GM19455 (cell line): ENCODE measurements at regions not wholly inside any gene's neighbourhood (a gene's known extent, or its start where the extent isn't known, plus 50 kb on each side); places are given as distances from the start of the nearest gene placed in this dataset.
"Not testable (repeated sequence)": the region's sequence is repeated elsewhere in the genome, so short reads cannot be mapped to it uniquely, and the experiment has no call there.

Source experiments
- ATAC-seq: cut with Tn5 transposase; IDR thresholded peaks from one replicate; pipeline ENCODE4 v1.9.1; 2021; ENCODE audit not compliant: unreplicated experiment

- ATAC-seq: no peak
These were observed 101.5 kb upstream of the SLC24A3 start for GRCh38 chr20:19110881-19111460.

DNA sequence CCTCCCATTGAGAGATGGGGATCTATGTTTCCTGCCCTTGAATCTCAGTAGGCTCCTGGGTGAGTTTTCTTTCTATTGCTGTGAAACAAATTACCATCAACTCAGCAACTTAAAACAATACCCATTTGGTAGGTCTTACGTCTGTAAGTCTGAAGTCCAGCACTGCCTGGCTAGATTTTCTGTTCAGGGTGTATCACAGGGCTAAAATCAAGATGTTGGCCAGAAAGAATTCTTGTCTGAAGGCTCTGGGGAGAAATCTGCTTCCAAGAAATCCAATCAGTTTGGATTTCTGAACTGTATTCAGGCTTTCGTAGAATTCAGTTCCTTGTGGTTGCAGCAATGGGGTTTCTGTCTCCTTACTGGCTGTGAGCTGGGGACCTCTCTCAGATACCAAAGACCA lies 99.6 kb upstream of the SLC24A3 start:
- no peak for ATAC-seq

DNA sequence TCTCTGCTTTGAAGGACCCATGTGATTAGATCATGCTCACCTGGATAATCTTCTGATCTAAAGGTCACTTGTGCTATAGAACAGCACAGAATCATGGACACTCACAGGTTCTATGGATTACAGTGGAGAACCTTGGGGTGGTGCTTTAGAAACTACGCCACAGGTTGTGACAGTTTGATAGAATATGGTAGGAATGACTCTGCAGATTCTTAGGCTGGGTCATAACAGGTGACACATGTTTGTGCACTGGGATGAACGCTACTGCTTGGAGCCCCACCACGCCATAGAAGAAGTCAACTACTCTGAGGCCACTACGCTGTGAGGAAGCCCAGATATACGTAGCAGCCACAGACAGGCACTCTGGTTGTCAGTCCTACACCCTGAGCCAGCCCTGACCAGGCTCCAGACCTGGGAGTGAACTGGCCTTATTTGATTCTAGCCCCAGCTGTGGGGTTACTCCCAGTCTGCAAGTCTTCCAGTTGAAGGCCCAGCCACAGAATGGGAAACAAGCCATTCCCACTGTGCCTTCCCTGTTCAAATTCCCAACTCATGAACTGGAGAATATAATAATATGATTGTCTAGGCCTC lies 99.0 kb upstream of the SLC24A3 start:
- no peak for ATAC-seq

- no peak for ATAC-seq
These were observed 98.0 kb upstream of the SLC24A3 start for GRCh38 chr20:19114410-19114809.

DNA sequence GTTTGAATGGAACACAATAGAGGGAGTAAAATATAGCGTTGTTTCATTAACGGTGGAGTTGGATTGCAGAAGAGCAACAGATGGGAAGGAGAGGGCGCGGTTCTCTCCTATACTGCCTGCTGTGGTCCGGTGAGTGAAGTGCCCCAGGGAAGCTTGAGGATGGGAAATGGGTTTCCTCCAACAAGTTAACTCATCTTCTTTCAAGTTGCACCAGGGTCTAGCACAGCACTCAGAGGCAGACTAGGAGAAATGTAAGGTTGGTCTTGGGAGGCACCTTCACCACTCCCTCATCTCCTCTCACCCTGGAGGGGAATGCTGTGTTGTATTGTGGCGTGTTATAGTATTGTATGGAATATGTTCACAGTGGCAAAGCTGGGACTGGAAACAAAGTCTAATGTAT lies 96.9 kb upstream of the SLC24A3 start:
- no peak for ATAC-seq

- ATAC-seq: no peak
These were observed 92.4 kb upstream of the SLC24A3 start for GRCh38 chr20:19120011-19120410.

GRCh38 chr20:19120569-19120968 lies 91.9 kb upstream of the SLC24A3 start:
- ATAC-seq: no peak

GRCh38 chr20:19121463-19121862 lies 91.0 kb upstream of the SLC24A3 start:
- ATAC-seq: no peak

DNA sequence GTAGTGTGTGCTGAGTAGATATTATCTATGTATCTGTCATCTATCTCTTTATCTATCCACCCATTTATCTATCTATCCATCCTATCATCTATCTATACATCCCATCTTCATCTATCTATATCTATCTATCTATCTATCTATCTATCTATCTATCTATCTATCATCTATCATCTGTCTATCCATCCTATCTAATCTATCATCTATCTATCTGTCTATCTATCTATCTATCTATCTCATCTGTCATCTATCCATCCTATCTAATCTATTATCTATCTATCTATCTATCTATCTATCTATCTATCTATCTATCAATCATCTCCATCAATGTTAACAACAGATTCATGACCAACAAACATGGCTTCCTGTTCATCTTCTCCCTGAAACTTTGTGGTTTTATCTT lies 90.5 kb upstream of the SLC24A3 start:
- no peak for ATAC-seq

DNA sequence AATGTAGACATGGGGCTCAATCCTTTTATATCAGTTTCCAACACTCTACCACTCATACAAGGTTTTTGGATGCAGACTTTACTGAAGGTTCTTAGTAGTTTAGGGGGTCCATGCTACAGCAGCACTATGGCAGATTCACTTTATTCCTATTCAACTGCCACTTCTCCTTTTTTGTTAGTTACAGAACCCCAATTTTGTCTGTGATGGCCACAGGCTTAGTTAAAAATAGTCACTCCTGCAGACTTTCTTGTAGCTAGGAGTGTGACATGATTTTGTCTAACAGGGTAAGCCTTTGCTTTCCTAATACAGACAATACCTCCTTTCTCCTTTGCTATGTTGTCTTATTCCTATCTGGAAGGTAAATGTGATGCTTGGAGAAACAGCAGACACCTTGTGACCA lies 90.0 kb upstream of the SLC24A3 start:
- no peak for ATAC-seq

GRCh38 chr20:19125508-19125907 lies 86.9 kb upstream of the SLC24A3 start:
- ATAC-seq: no peak

- no peak for ATAC-seq
These were observed 83.1 kb upstream of the SLC24A3 start for GRCh38 chr20:19129306-19129705.

GRCh38 chr20:19129976-19130612 lies 82.3 kb upstream of the SLC24A3 start:
- ATAC-seq: no peak

DNA sequence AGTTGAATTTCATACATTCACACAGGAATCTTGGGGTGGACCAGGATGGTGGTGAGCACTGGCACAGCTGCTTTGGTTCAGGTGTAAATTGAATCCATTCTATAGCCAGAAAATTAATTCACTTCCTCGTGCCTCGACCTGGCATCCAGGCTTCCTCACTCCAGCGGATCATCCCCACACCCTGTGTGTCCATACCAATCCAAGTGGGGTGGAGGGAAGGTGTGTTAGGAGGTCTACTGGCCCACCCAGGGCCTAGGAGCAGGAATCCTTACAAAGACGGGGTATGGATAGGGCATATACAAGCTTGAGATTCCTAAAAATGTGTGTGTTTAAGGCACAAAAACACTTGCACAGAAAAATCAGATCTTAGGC lies 81.8 kb upstream of the SLC24A3 start:
- ATAC-seq: no peak

GRCh38 chr20:19137641-19138040 lies 74.8 kb upstream of the SLC24A3 start:
- no peak for ATAC-seq

GRCh38 chr20:19138758-19139157 lies 73.7 kb upstream of the SLC24A3 start:
- no peak for ATAC-seq

- not testable (repeated sequence) for ATAC-seq
These were observed 72.9 kb upstream of the SLC24A3 start for GRCh38 chr20:19139584-19139983.

DNA sequence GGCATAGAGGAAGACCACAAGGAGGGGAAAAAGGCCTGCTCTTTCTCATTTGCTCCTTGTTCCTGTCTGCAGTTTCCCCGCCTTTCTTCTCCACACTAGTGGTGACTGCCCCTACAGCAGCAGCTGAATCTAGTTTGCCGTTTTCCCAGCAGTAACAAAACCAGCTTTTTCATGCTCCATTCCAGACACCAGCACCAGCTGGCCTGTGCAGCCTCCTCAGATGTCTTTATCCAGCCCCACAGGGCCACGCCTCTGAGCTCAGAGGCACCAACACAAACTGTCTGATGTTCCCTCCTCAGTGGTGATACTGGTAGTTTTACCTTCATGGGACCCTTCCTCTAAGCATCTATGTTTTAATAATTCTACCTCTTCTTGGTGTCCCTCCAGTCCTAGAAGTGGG lies 70.4 kb upstream of the SLC24A3 start:
- ATAC-seq: no peak

DNA sequence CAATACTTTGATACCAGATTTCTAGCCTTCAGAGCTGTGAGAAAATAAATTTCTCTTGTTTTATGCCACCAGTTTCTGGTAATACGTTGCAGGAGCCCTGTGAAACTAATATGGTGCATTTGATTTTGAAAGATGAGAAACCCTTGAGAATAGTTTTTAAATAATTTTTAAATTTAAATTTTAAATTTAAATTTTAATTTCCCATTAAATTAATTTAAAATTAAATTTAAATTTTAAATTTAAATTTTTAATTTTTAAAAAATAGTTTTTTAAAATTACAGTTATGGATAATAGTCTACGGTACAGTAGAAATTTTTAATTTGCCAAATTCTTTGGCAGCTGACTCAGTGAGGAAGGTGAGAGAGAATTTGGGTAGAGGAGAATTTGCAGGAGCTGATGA lies 68.6 kb upstream of the SLC24A3 start:
- no peak for ATAC-seq

- ATAC-seq: no peak
These were observed 51.1 kb upstream of the SLC24A3 start for GRCh38 chr20:19161336-19161735.
